Osteocyte (in vitro differentiated cells): ENCODE measurements at regions not wholly inside any gene's neighbourhood (a gene's known extent, or its start where the extent isn't known, plus 50 kb on each side); places are given as distances from the start of the nearest gene placed in this dataset.

Experiments used
- DNase-seq: peaks from one replicate; pipeline ENCODE4 v3.0.0; 2021; ENCODE audit warnings: mixed read lengths; ENCODE audit not compliant: unreplicated experiment; ENCODE audit errors: extremely low spot score
- H3K27ac Mint-ChIP-seq: one replicate; pipeline ENCODE4 v1.8.0; 2021; ENCODE audit warnings: mild to moderate bottlenecking, mixed read lengths; ENCODE audit not compliant: unreplicated experiment
- H3K27me3 Mint-ChIP-seq: one replicate; pipeline ENCODE4 v1.8.0; 2021; ENCODE audit warnings: mixed read lengths; ENCODE audit not compliant: unreplicated experiment
- H3K36me3 Mint-ChIP-seq: one replicate; pipeline ENCODE4 v1.8.0; 2021; ENCODE audit warnings: mixed read lengths; ENCODE audit not compliant: unreplicated experiment
- H3K4me1 Mint-ChIP-seq: one replicate; pipeline ENCODE4 v1.8.0; 2021; ENCODE audit warnings: mixed read lengths; ENCODE audit not compliant: unreplicated experiment
- H3K4me3 Mint-ChIP-seq: one replicate; pipeline ENCODE4 v1.8.0; 2021; ENCODE audit warnings: mild to moderate bottlenecking, moderate library complexity, mixed read lengths; ENCODE audit not compliant: unreplicated experiment
- H3K9me3 Mint-ChIP-seq: one replicate; pipeline ENCODE4 v1.8.0; 2021; ENCODE audit warnings: mixed read lengths; ENCODE audit not compliant: unreplicated experiment
- TF ChIP-seq, protein P1 (sequence below): fragments of 200-600 bp; sonication (generic); IDR thresholded peaks from 2 replicates; pipeline ENCODE4 v1.5.0; 2021; ENCODE audit warnings: antibody characterized with exemption, mild to moderate bottlenecking, moderate library complexity

- H3K27me3 Mint-ChIP-seq, result peaks cover 43% of the 10 kb centered on the region
- no peaks in the 10 kb centered on the region for H3K9me3 Mint-ChIP-seq
- DNase-seq, result no peak
- H3K4me1 Mint-ChIP-seq, result peaks cover 10% of the 10 kb centered on the region
- H3K4me3 Mint-ChIP-seq, result no peak overlapping the region
- TF ChIP-seq, protein P1, sequence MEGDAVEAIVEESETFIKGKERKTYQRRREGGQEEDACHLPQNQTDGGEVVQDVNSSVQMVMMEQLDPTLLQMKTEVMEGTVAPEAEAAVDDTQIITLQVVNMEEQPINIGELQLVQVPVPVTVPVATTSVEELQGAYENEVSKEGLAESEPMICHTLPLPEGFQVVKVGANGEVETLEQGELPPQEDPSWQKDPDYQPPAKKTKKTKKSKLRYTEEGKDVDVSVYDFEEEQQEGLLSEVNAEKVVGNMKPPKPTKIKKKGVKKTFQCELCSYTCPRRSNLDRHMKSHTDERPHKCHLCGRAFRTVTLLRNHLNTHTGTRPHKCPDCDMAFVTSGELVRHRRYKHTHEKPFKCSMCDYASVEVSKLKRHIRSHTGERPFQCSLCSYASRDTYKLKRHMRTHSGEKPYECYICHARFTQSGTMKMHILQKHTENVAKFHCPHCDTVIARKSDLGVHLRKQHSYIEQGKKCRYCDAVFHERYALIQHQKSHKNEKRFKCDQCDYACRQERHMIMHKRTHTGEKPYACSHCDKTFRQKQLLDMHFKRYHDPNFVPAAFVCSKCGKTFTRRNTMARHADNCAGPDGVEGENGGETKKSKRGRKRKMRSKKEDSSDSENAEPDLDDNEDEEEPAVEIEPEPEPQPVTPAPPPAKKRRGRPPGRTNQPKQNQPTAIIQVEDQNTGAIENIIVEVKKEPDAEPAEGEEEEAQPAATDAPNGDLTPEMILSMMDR, result no peak
- H3K27ac Mint-ChIP-seq, result no peak overlapping the region
- no peaks in the 10 kb centered on the region for H3K36me3 Mint-ChIP-seq
Measured at GRCh38 chr20:40110311-40110831, 578.7 kb downstream of the MAFB start.

GRCh38 chr20:40109136-40109535 is 579.9 kb downstream of the MAFB start:
- DNase-seq, result no peak
- Mint-ChIP-seq H3K9me3 (no peaks in the 10 kb centered on the region), H3K36me3 (no peaks in the 10 kb centered on the region), H3K4me3 (no peak overlapping the region), H3K27ac (no peak overlapping the region), H3K27me3 (peaks cover 38% of the 10 kb centered on the region), H3K4me1 (peaks cover 10% of the 10 kb centered on the region)
- TF ChIP-seq, protein P1, result no peak

- no peak for DNase-seq
- Mint-ChIP-seq H3K27me3 (peaks cover 40% of the 10 kb centered on the region), H3K9me3 (no peaks in the 10 kb centered on the region), H3K4me3 (no peak overlapping the region), H3K27ac (no peak overlapping the region), H3K36me3 (no peaks in the 10 kb centered on the region), H3K4me1 (peaks cover 10% of the 10 kb centered on the region)
- TF ChIP-seq, protein P1, result no peak
Measured at GRCh38 chr20:40108321-40108720, 580.7 kb downstream of the MAFB start.

DNA sequence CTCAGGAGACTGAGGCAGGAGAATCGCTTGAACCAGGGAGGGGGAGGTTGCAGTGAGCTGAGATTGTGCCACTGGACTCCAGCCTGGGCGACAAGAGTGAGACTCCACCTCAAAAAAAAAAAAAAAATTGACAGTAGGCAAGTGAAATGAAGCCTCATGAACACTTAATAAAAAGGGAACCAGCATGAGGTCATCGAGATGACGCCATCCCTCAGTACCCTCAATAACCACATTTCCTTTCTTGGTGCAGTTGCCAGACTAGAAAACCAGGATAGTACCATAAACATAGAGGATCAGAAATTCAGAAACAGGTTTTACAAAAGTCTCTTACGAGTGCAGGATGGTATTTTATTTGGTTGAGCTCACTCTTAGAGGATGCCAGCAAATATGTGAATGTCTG is 584.1 kb downstream of the MAFB start:
- Mint-ChIP-seq H3K4me3 (no peak overlapping the region), H3K4me1 (peaks cover 7% of the 10 kb centered on the region), H3K36me3 (no peaks in the 10 kb centered on the region), H3K27ac (no peak overlapping the region), H3K9me3 (no peaks in the 10 kb centered on the region), H3K27me3 (peaks cover 37% of the 10 kb centered on the region)
- DNase-seq, result no peak
- TF ChIP-seq, protein P1, result no peak

DNA sequence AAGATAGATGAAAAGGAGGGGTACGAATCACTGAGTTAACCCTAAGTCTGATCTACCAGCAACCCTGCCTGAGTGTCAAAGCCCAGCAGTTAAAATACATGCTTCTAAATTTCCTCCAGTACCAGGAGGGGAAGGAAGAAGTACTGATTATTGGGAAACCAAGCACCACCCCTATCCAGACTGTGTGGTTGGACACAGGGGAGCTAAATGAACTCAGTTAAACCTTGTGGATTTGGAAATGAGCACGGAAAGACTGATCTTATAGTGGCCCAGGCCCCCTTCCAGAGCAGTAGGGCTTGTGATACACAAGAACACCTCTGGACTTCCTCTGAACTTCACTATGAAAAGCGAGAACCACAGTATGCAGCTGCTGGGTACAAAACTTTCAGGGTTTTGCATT is 585.6 kb downstream of the MAFB start:
- Mint-ChIP-seq H3K4me1 (no peaks in the 10 kb centered on the region), H3K4me3 (no peak overlapping the region), H3K36me3 (no peaks in the 10 kb centered on the region), H3K27ac (no peak overlapping the region), H3K9me3 (no peaks in the 10 kb centered on the region), H3K27me3 (peaks cover 37% of the 10 kb centered on the region)
- DNase-seq, result no peak
- TF ChIP-seq, protein P1, result no peak
